ENCODE measurements at regions not wholly inside any gene's neighbourhood (a gene's known extent, or its start where the extent isn't known, plus 50 kb on each side); places are given as distances from the start of the nearest gene placed in this dataset.

- ChIA-PET CTCF (interaction anchor here (0.8 to 4.1 kb wide), 4 partner anchors 230 to 470 kb away, joined by 3 to 20 read pairs (median 8); no protein-coding TSS in a partner anchor), POLR2A (no interaction called here)
- H3K4me3 ChIP-seq (ENCODE audit: low read depth, low read length) = no peak overlapping the region
- DNase-seq (ENCODE audit: low read depth, low spot score) = no peak
- no peak for TF ChIP-seq CTCF (IDR thresholded peaks at IDR 0.05; ENCODE audit: insufficient read depth, low read length, missing control alignments)
These were observed 151.8 kb downstream of the IRF8 start for GRCh38 chr16:86050591-86051367.

- ChIA-PET CTCF (interaction anchor here (0.8 to 4.1 kb wide), 4 partner anchors 22 to 468 kb away, joined by 3 to 20 read pairs (median 4); no protein-coding TSS in a partner anchor), POLR2A (no interaction called here)
- no peak for DNase-seq (ENCODE audit: low read depth, low spot score)
- H3K4me3 ChIP-seq (ENCODE audit: low read depth, low read length) = no peak overlapping the region
- TF ChIP-seq CTCF (IDR thresholded peaks at IDR 0.05; ENCODE audit: insufficient read depth, low read length, missing control alignments) = no peak
These were observed 152.6 kb downstream of the IRF8 start for GRCh38 chr16:86051368-86052114.

GRCh38 chr16:86052115-86052670 lies 153.2 kb downstream of the IRF8 start:
- ChIA-PET POLR2A (no interaction called here), CTCF (interaction anchor here (1.0 to 4.1 kb wide), 2 partner anchors 23 to 465 kb away, joined by 3 to 20 read pairs; no protein-coding TSS in a partner anchor)
- no peak for TF ChIP-seq CTCF (IDR thresholded peaks at IDR 0.05; ENCODE audit: insufficient read depth, low read length, missing control alignments)
- no peak overlapping the region for H3K4me3 ChIP-seq (ENCODE audit: low read depth, low read length)
- DNase-seq (ENCODE audit: low read depth, low spot score) = no peak

DNA sequence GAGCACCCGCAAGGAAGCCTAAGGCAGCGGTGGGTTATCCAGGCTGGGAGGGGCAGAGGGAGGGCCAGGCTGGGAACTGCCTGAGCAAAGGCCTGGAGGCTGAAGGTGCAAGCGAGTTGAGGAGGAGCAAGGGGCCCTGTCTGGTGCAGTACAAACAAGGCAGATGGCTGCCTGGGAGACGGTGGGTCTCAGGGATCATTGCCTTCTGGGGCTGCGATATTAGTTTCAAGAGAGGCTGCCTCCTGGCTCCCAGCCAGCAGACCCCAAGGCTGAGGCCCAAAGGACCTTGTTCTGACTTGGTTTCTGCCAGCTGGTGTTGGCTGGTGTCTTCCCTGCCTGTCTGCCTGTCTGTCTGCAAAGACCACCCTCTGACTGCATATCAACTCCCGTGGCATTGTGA lies 154.0 kb downstream of the IRF8 start:
- no peak for DNase-seq (ENCODE audit: low read depth, low spot score)
- H3K4me3 ChIP-seq (ENCODE audit: low read depth, low read length) = no peak overlapping the region
- ChIA-PET CTCF (interaction anchor here (1.3 kb wide), 1 partner anchor 20 kb away, joined by 7 read pairs; no protein-coding TSS in a partner anchor), POLR2A (interaction anchor here (0.6 kb wide), 1 partner anchor 238 kb away, joined by 5 read pairs; no protein-coding TSS in a partner anchor)
- TF ChIP-seq CTCF (IDR thresholded peaks at IDR 0.05; ENCODE audit: insufficient read depth, low read length, missing control alignments) = no peak

GRCh38 chr16:86059253-86060171 lies 160.6 kb downstream of the IRF8 start:
- POLR2A ChIA-PET = no interaction called here
- DNase-seq (ENCODE audit: low read depth, low spot score) = no peak
- no peak for TF ChIP-seq CTCF (IDR thresholded peaks at IDR 0.05; ENCODE audit: insufficient read depth, low read length, missing control alignments)
- CTCF ChIA-PET = interaction anchor here (0.9 to 1.8 kb wide), 2 partner anchors 458 to 461 kb away, joined by 3 to 10 read pairs; no protein-coding TSS in a partner anchor
- no peak overlapping the region for H3K4me3 ChIP-seq (ENCODE audit: low read depth, low read length)

All from AG04449 (cell line).